CD4-positive, alpha-beta T cell treated with Interleukin-6 for 4 hours (primary cell): ENCODE measurements at regions not wholly inside any gene's neighbourhood (a gene's known extent, or its start where the extent isn't known, plus 50 kb on each side); places are given as distances from the start of the nearest gene placed in this dataset.
"Not testable (repeated sequence)": the region's sequence is repeated elsewhere in the genome, so short reads cannot be mapped to it uniquely, and the experiment has no call there.

Source experiments
- DNase-seq: peaks from one replicate; pipeline ENCODE4 v3.0.0-alpha.2; 2020; ENCODE audit warnings: mixed read lengths

DNA sequence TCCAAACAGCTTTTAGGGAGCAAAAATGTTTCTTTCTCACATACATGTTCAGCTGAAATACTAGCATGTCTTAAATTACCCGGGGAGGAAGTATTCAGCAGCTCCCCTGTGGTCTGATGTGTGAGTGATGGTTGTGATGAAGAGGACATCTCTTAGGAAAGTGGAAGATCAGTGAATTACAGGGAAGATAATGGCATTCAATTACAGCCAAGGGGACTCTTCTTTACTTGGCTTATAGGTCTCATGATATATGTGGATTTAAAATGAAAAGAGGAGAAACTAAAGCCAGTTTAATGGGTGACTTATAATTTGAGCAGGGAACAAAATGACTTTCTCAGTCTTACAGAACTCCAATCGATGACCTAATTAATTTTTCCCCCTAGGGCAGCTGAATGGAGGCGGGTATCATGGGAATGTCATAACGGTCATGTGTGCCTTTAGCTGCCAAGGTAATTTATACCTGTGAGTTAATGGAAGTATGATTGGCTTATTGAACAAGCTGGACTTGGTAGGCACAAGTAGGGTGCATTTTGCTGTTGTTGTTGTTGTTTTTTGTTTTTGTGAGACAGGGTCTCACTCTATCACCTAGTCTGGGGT is 198.8 kb downstream of the HIPK3 start:
- no peak for DNase-seq

GRCh38 chr11:33454264-33454663 is 197.1 kb downstream of the HIPK3 start:
- DNase-seq, result no peak

DNA sequence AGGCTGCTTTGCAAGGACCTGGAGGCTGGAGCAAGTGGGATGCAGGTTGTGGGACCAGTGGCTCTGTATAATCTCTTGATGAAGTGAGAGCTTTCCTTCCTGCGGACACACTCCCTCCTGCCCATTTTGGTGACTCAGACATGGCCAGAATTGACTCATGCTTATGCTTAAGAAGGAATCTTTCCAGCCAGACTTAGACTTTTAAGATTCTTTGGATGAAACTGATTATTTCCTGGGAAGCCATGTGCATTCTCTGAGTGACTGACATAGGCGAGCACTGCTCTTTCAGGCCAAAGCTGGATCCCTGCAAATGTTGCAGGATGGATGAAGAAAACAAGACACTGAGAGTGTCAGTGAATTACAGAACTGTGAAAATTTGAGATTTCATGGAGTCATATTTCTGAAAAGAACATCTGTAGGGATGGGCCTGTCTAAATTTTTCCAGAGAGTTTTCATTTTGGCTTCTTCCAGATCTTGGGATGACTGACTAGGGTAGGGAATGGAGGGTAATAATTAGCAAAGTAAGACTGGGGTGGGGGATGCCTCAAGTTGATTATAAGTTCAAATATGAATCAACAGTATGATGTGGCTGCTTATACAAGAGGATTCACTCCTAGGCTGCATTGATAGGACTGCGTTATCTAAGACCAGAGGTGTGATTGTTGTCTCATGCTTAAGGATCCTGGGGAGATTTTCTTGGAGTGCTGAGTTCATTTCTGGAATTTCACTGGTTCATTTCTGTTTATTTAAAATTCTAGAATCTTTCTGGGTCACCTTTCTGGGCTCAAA is 195.8 kb downstream of the HIPK3 start:
- DNase-seq, result no peak

DNA sequence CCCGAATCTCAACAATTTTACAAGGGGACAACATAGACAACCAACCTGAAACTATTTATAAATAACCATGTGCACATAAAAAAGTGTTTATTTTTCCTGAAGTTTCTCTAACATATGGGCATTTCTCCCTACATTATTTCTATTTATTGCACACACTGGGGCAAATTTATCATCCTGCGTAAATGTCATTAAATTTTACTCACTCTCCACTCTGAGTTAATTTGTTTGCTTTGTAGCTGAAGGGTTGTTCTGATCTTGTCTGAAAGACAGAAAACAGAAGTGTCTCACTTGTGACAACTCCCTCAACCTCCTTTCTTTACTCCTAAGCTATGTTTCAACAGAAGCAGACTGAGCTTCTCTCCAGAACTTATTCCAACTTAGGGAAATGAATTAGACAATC is 194.2 kb downstream of the HIPK3 start:
- no peak for DNase-seq

GRCh38 chr11:33449798-33450197 is 192.6 kb downstream of the HIPK3 start:
- DNase-seq, result no peak

DNA sequence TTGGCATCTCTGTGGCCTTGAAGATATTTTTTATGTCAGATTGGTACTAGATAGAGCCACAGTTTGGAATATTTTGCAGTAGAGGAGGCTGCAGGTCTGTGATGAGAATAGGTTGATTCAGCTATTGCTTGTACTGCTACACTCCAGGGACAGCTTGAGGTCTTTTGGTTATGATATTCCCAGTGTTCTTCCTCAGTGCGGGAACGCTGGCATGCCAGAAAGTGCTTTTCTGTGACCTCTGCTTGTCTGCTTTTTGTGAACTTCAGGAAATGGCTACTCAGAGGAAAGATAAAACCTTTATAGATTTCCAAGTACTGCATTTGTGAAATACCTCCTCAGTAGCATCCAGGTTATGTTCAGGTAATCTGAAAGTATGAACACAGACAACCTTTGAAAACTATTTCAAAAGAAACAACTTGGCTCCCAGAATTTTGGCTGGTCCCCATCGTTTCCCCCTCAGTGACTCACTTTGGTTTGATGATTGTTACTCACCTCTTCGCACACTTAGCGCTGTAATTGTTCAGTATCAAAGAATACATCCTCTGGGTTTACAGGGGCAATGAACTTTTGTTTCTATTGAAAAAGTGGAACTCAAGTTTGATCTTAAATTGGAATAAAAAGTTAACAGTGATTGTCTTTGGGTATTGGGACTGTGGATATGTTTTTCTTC is 191.4 kb downstream of the HIPK3 start:
- no peak for DNase-seq

- no peak for DNase-seq
Observed at GRCh38 chr11:33445761-33446161, 188.6 kb downstream of the HIPK3 start.

DNA sequence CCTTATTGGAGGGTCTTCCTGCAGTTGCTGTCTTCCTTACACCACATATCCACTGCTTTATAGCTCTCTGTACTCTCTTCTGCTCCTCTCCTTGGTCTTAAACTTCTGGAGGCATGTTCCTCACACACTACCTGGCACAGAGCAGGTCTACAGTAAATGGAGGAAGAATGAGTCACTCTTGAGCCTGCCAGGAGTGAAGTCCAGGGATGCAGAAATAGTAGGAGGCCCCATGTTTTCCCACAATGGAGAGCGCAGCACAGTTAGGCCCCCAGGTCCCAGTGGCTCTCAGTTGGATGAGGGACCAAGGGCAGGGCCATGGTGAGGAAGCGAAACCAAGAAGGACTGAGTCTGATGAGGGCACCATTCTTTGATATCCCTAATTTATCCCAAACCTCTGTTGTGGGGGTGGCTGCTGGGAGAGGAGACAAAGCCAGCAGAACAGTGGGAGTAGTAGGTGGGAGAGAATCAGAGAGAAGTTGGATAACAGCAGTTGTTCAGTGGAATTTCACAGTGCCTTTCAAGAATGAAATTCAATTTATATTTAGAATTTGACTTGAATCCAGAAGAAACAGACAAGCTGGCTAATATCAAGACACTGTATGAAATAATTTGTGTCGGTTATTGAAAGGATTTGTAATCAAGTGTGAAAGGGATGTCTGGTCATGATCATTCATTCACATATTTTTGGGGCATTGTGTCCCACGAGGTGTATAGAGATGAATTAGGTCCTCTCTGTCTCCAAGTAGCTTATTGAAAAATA is 187.8 kb downstream of the HIPK3 start:
- DNase-seq, result no peak

DNA sequence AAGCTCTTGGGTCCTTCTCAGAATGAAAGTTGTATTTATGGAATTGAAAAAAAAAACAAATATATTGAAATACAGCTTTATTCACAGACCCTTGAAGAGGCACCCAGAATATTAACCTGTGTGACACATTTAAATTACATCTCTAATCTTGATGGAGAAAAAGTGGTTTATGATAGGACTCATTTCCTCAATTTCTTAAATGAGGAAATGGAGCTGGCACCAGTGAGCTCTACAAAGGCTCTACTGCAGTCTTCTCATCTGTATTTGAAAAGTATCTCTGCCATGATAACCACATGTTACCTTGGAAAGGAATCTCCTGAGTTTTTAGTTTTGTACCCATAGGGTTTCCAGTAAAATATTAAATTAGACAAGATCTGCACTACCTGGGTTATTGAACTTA is 186.5 kb downstream of the HIPK3 start:
- DNase-seq, result no peak

DNA sequence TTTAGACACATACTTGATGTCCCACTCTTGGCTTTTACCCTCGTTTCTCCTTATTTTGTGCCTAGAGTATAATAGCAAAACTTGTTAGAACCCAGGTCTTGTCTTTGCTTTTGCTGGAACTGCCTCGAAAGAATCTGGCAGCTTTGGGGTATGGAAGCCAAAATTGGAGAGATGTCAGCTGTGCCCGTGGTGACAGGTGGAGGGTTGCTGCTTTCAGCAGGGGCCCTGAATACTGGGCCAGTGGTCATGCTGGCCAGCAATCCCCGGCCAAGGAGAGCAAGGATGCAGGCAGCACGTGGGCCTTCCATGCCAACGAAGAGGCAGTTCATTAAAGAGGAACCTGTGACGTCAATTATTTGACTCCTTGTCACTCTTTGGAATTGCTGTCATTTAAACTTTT is 181.1 kb downstream of the HIPK3 start:
- no peak for DNase-seq

- no peak for DNase-seq
Observed at GRCh38 chr11:33437529-33437928, 180.3 kb downstream of the HIPK3 start.

DNA sequence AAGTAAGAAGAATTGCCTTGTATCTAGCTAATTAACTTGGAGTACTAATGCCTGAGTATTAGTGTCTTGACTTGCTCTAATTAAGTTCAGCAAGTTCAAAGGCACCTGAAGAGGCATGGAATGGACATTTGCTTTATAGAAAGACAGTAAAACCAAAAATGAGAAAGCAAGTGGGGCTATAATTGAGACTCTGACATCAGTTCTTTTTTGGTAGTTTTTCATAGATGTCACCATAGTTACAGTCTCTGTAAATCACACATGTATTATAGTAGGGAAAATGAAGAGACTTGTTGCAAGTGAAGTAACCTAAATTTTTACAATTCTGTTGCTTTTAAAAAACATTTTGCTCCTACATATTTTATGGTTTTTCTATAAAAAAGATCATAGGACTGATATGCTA is 178.0 kb downstream of the HIPK3 start:
- DNase-seq, result no peak

GRCh38 chr11:33434294-33434693 is 177.1 kb downstream of the HIPK3 start:
- DNase-seq, result no peak

DNA sequence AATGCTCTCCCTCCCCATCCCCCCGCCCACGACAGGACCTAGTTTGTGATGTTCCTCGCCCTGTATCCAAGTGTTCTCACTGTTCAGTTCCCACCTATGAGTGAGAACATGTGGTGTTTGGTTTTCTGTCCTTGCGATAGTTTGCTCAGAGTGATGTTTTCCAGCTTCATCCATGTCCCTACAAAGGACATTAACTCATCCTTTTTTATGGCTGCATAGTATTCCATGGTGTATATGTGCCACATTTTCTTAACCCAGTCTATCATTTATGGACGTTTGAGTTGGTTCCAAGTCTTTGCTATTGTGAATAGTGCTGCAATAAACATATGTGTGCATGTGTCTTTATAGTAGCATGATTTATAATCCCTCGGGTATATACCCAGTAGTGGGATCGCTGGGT is 171.3 kb downstream of the HIPK3 start:
- not testable (repeated sequence) for DNase-seq

DNA sequence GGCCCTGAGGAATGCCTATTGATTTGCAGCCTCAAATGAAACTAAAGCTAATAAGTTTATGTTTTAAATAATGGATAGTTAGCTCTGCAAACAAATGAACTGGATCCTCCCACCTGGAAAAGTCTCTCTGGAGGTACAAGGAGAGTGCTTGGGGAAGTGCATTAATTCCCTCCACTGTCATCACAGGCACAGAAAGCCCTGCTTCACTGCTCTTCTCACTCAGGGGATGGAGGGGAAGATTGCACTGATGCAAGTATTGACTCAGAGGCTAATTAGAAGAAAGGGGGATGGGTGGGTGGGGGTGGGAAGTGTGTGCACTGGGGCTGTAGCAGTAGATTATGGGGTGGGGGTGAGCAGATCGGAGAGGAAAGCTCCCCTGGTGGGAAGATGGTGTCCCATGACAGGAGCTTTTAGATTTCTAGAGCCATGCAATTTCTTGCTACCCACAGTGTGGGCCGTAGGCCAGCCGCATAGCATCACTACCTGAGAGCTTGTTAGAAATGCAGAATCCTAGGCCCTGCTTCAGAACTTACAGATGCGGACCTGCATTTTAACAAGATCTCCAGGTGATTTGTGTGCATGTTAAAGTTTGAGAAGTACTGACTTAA is 163.9 kb downstream of the HIPK3 start:
- DNase-seq, result no peak

DNA sequence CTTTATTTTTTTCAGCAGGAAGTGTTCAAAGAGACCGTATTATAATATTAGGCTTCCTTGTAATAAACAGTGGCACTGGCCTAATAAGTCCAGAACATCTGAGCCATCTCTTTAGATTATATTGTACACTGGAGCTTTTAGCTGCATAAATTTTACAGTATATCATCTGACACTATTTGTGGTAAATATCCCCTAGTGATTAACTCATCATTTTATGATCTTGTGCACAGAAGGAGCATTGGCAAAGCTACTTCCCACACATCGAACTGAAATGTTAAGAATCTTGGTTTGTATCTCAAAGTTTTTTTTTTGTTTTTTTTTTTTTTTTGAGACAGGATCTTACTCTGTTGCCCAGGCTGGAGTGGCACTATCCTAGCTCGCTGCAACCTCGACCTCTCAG is 162.7 kb downstream of the HIPK3 start:
- DNase-seq, result no peak

GRCh38 chr11:33417121-33417520 is 159.9 kb downstream of the HIPK3 start:
- no peak for DNase-seq

DNA sequence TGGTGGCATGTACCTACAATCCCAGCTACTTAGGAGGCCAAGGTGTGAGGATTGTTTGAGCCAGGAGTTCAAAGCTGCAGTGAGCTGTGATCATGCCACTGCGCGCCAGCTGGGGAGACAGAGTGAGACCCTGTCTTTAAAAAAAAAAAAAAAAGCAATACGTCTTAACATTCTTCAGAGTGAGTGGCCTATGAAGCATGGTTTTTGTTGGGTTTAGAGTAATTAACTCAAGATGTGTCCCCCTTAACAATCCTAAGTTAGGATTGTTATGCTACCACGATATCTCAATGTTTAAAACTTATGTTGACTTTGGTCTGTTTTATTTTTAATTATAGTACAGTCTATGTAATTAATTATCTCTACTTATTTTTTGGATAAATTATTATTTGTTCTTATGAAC is 156.1 kb downstream of the HIPK3 start:
- DNase-seq, result no peak

GRCh38 chr11:33412241-33412640 is 155.1 kb downstream of the HIPK3 start:
- no peak for DNase-seq

DNA sequence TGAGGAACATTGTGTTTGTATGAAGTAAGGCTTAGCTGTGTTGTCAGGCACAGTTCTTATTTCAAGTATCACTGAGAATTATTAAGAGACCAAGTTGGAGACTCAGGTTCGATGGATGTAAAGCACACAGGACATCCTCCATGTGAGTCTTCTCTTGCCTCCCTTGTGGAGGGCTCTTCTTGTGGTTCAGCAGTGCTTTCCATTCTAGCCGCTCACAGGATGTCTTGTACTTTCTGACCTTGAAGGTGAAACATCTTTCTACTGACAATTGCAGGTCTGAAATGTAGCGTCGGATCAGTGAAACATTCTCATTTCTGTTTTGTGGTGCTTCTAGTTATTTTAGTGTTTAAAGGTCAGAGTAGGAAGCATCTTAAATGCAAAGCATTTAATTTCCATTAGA is 154.6 kb downstream of the HIPK3 start:
- DNase-seq, result no peak

- no peak for DNase-seq
Observed at GRCh38 chr11:33410086-33410765, 153.0 kb downstream of the HIPK3 start.
